Astrocyte of the spinal cord (primary cell): ENCODE measurements at regions not wholly inside any gene's neighbourhood (a gene's known extent, or its start where the extent isn't known, plus 50 kb on each side); places are given as distances from the start of the nearest gene placed in this dataset.

ENCODE experiments used
- DNase-seq: peaks from one replicate; pipeline ENCODE4 v3.0.0; 2011; ENCODE audit warnings: low read depth, low spot score
- H3K4me3 ChIP-seq: 2 replicates; pipeline ENCODE4 v1.5.1; 2011; ENCODE audit warnings: low read depth, mild to moderate bottlenecking, low read length, moderate library complexity
- in situ Hi-C: cut with HindIII; loops from 2 replicates; pipeline ENCODE4 v1.10.0; 2017; ENCODE audit warnings: low sequenced_read_pairs
- TF ChIP-seq, protein P1 (sequence below): IDR thresholded peaks from 2 replicates; pipeline ENCODE4 v1.5.1; 2012; ENCODE audit warnings: low read depth, mild to moderate bottlenecking, low read length, inconsistent platforms

DNA sequence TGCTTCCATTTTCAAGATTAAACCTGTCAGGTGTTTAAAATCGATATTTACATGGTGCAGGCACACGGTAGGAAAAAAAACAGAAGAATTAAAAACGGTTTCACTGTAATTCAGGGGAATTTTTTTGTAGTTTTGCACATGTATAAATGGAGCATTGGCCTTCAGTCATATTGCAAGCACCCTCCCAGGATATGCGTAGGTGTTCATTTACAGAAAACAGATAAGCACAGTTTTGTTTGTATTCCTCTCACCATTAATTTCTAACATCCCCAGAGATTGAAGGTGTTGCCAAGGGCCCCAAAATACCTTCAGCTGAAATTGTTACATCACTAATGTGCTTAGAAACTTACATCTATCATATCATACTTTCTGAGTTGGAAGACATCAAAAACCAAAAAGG is 427.1 kb upstream of the NR2F2 start:
- DNase-seq = no peak
- TF ChIP-seq, protein P1, sequence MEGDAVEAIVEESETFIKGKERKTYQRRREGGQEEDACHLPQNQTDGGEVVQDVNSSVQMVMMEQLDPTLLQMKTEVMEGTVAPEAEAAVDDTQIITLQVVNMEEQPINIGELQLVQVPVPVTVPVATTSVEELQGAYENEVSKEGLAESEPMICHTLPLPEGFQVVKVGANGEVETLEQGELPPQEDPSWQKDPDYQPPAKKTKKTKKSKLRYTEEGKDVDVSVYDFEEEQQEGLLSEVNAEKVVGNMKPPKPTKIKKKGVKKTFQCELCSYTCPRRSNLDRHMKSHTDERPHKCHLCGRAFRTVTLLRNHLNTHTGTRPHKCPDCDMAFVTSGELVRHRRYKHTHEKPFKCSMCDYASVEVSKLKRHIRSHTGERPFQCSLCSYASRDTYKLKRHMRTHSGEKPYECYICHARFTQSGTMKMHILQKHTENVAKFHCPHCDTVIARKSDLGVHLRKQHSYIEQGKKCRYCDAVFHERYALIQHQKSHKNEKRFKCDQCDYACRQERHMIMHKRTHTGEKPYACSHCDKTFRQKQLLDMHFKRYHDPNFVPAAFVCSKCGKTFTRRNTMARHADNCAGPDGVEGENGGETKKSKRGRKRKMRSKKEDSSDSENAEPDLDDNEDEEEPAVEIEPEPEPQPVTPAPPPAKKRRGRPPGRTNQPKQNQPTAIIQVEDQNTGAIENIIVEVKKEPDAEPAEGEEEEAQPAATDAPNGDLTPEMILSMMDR = no peak
- in situ Hi-C loops = no loop called here

DNA sequence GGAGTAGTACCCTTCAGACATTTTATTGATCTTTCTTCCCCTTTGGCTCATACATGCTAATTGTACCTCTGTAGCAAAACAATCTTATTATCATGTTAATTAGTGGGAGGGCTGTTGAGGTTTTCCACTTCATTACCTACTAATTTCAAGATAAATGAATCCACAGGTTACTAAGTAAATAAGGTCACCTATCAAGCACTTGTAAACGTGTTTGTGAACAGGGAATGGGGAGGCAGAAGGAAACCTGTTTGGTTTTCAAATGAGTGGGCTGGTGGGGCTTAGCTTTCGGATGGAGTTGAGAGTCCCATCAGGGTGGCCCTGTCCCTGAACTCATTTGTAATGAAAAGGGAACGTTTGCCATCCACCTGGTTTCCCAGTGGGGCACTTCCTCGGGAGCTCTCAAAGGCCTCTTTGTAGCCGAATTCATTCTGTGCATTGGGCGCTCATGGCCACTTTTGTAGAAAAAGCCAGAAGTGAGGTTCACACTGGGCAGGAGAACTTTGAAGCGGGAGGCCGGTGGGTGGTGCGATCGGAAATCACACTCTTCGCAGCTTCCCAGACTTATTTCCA is 419.8 kb upstream of the NR2F2 start:
- DNase-seq = no peak
- H3K4me3 ChIP-seq = no peak overlapping the region
- in situ Hi-C loops = no loop called here
- TF ChIP-seq, protein P1 = no peak

More for the DNA sequence above, 427.1 kb upstream of the NR2F2 start:
- H3K4me3 ChIP-seq = no peak overlapping the region

- in situ Hi-C loops = no loop called here
- H3K4me3 ChIP-seq = no peak overlapping the region
- TF ChIP-seq, protein P1 = no peak
- DNase-seq = no peak
These were observed 418.8 kb upstream of the NR2F2 start for GRCh38 chr15:95911570-95912279.

DNA sequence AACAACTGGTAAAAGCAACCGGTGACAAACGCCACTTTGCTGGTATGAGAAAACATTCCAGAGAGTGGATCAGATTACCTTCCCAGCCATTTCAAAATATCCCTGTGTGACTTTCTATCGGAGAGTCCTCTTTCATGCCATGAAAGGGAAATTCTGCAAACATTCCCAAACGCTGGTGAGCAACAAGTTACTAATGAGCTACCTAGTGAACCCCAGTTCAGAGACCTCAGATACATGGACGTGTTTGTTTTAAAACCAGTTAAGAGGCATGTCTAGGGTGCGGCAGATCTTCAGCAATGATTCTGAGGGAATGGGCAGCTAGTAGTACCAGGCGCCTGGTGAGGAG is 418.2 kb upstream of the NR2F2 start:
- DNase-seq = no peak
- no peak overlapping the region for H3K4me3 ChIP-seq
- in situ Hi-C loops = no loop called here

DNA sequence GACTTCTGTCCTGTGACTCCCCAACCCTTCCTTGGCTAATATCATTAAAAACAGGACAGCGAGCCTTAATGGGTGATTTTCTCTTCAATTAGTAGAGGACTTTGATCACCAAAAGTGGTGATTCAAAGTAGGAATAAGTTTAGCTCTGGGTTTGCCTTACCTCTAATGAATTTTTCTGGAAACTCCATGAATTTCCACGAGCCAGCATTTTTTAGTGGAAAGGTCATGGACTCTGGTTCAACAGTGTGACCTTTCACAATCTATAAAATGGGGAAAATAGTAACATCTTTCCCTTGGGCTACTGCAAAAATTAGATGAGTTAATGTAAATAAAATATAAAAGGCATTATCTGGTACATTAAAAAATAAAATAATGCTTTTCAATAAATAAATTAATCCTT is 417.8 kb upstream of the NR2F2 start:
- TF ChIP-seq, protein P1 = no peak
- no peak for DNase-seq
- no peak overlapping the region for H3K4me3 ChIP-seq
- in situ Hi-C loops = no loop called here

More for the DNA sequence above, 418.2 kb upstream of the NR2F2 start:
- TF ChIP-seq, protein P1 = no peak

GRCh38 chr15:95916568-95916967 is 413.9 kb upstream of the NR2F2 start:
- no peak for DNase-seq
- TF ChIP-seq, protein P1 = no peak
- in situ Hi-C loops = no loop called here
- no peak overlapping the region for H3K4me3 ChIP-seq
